OCI-LY3 (cell line): ENCODE measurements at regions not wholly inside any gene's neighbourhood (a gene's known extent, or its start where the extent isn't known, plus 50 kb on each side); places are given as distances from the start of the nearest gene placed in this dataset.

Experiments used
- CTCF ChIP-seq: fragments of 200-600, 300-600 bp; sonication (generic); IDR thresholded peaks from 2 replicates; pipeline ENCODE4 v1.5.1; 2014; ENCODE audit warnings: antibody characterized with exemption, low read length, low read depth
- EZH2phosphoT487 ChIP-seq: fragments of 200-600 bp; shearing (Covaris generic); IDR thresholded peaks from 2 replicates; pipeline ENCODE4 v1.6.1; 2018; ENCODE audit warnings: antibody characterized with exemption, mixed run types, low read depth

DNA sequence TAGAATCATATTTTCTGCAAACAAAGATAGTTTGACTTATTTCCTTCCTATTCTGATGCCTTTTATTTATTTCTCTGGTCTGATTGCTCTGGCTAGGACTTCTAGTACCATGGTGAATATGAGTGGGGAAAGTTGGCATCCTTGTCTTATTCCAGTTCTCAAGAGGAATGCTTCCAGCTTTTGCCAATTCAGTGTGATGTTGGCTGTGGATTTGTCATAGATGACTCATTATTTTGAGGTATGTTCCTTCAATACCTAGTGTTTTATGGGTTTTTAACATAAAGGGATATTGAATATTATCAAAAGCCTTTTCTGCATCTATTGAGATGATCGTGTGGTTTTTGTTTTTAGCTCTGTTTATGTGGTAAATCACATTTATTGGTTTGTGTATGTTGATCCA, 139.4 kb upstream of the CNTN1 start:
- TF ChIP-seq CTCF (no peak), EZH2phosphoT487 (no peak)
